H1 (cell line): ENCODE measurements at regions not wholly inside any gene's neighbourhood (a gene's known extent, or its start where the extent isn't known, plus 50 kb on each side); places are given as distances from the start of the nearest gene placed in this dataset.
"Not testable (repeated sequence)": the region's sequence is repeated elsewhere in the genome, so short reads cannot be mapped to it uniquely, and the experiment has no call there.

ENCODE experiments used
- CTCF ChIA-PET: fragments of 300-600 bp; sonication (Branson Sonifier 250); formaldehyde crosslinking; loops from one replicate; lab custom pipeline; 2021; ENCODE audit not compliant: partially characterized antibody; lab: Charles Lee
- POLR2A ChIA-PET: fragments of 300-600 bp; sonication (Branson Sonifier 250); formaldehyde crosslinking; loops from one replicate; lab custom pipeline; 2021; ENCODE audit warnings: inconsistent platforms; ENCODE audit not compliant: partially characterized antibody; lab: Charles Lee
- DNase-seq, 2 experiments: peaks; one replicate each; pipeline versions ENCODE4 v3.0.0 to v3.0.0-alpha.2; 2010 to 2022; ENCODE audit warnings: low spot score in 2 of 2, low read depth in 1 of 2, mixed read lengths in 1 of 2
- FAIRE-seq: peaks from 2 replicates; lab custom pipeline; 2011; peaks lifted over from hg19 to GRCh38; lab: Jason Lieb, UNC
- H2AFZ ChIP-seq: 2 replicates; pipeline ENCODE4 v1.8.1; 2012; ENCODE audit warnings: low read length, inconsistent platforms
- H2AK5ac ChIP-seq: 2 replicates; pipeline ENCODE4 v1.6.1; 2013; ENCODE audit warnings: low read depth, low read length
- H2BK120ac ChIP-seq: replicated peaks from 2 replicates; pipeline ENCODE3; 2013; ENCODE audit warnings: low read depth, low read length, inconsistent platforms
- H2BK12ac ChIP-seq: 2 replicates; pipeline ENCODE4 v1.6.1; 2013; ENCODE audit warnings: low read depth, low read length
- H2BK15ac ChIP-seq: 2 replicates; pipeline ENCODE4 v1.6.1; 2013; ENCODE audit warnings: low read length
- H2BK20ac ChIP-seq: 2 replicates; pipeline ENCODE4 v1.6.1; 2013; ENCODE audit warnings: low read length
- H2BK5ac ChIP-seq: 2 replicates; pipeline ENCODE4 v1.6.1; 2013; ENCODE audit warnings: low read depth, low read length
- H3K14ac ChIP-seq: 2 replicates; pipeline ENCODE4 v1.6.1; 2013; ENCODE audit warnings: inconsistent platforms; ENCODE audit not compliant: insufficient read length
- H3K18ac ChIP-seq: 2 replicates; pipeline ENCODE4 v1.6.1; 2013; ENCODE audit warnings: low read length; ENCODE audit errors: extremely low read depth
- H3K23ac ChIP-seq: 2 replicates; pipeline ENCODE4 v1.6.1; 2013; ENCODE audit warnings: inconsistent platforms; ENCODE audit not compliant: insufficient read length
- H3K23me2 ChIP-seq: 2 replicates; pipeline ENCODE4 v1.6.1; 2013; ENCODE audit warnings: low read depth, low read length
- H3K27ac ChIP-seq: 2 replicates; pipeline ENCODE4 v1.6.1; 2011; ENCODE audit warnings: low read depth, low read length, inconsistent platforms
- H3K27me3 ChIP-seq, 4 experiments: replicated peaks in 1 of 4; 1 replicate in 1 of 4; 2 replicates in 3 of 4; pipeline versions ENCODE4 v1.6.1 to v1.8.1; 2011 to 2013; ENCODE audit warnings: low read length in 3 of 4, mild to moderate bottlenecking in 3 of 4, inconsistent platforms in 2 of 4, mixed read lengths in 2 of 4, moderate library complexity in 1 of 4; ENCODE audit not compliant: control insufficient read depth in 3 of 4, insufficient read depth in 3 of 4; ENCODE audit errors: extremely low read depth in 1 of 4
- H3K36me3 ChIP-seq, 4 experiments: 2 replicates each; pipeline versions ENCODE4 v1.6.1 to v1.8.1; 2011 to 2013; ENCODE audit warnings: mild to moderate bottlenecking in 4 of 4, low read length in 3 of 4, moderate library complexity in 2 of 4, control low read depth in 1 of 4, inconsistent platforms in 1 of 4; ENCODE audit not compliant: insufficient read depth in 4 of 4, control insufficient read depth in 2 of 4
- H3K4ac ChIP-seq: replicated peaks from 2 replicates; pipeline ENCODE3; 2013; ENCODE audit warnings: low read length, low read depth, mixed read lengths, inconsistent platforms; ENCODE audit not compliant: insufficient read length
- H3K4me1 ChIP-seq, 4 experiments: replicated peaks in 1 of 4; 1 replicate in 1 of 4; 2 replicates in 3 of 4; pipeline versions ENCODE4 v1.6.1 to v1.8.1; 2011 to 2013; ENCODE audit warnings: low read length in 3 of 4, inconsistent platforms in 2 of 4, mixed read lengths in 1 of 4; ENCODE audit not compliant: insufficient read depth in 4 of 4, control insufficient read depth in 3 of 4
- H3K4me2 ChIP-seq, 2 experiments: 2 replicates each; pipeline versions ENCODE4 v1.6.1 to v1.8.1; 2011 to 2013; ENCODE audit warnings: low read depth in 2 of 2, low read length in 2 of 2, control low read depth in 1 of 2, inconsistent platforms in 1 of 2, mild to moderate bottlenecking in 1 of 2; ENCODE audit not compliant: insufficient read depth in 1 of 2
- H3K4me3 ChIP-seq, 4 experiments: fragments of 200-600, 300-600 bp in 1 of 4; sonication (generic), shearing (Covaris generic), sonication (Bioruptor Twin) in 1 of 4; 2 replicates each; pipeline versions ENCODE4 v1.5.1 to v1.8.1; 2011 to 2016; ENCODE audit warnings: low read length in 4 of 4, low read depth in 3 of 4, control low read depth in 2 of 4, inconsistent platforms in 2 of 4, mild to moderate bottlenecking in 2 of 4, mixed read lengths in 1 of 4, moderate library complexity in 1 of 4; ENCODE audit not compliant: insufficient read depth in 2 of 4; ENCODE audit errors: extremely low read depth in 1 of 4
- H3K56ac ChIP-seq: replicated peaks from 2 replicates; pipeline ENCODE3; 2013; ENCODE audit warnings: low read depth, mild to moderate bottlenecking, mixed read lengths, low read length, inconsistent platforms; ENCODE audit not compliant: insufficient read length
- H3K79me1 ChIP-seq: 2 replicates; pipeline ENCODE4 v1.6.1; 2013; ENCODE audit warnings: low read depth, low read length, control low read depth
- H3K79me2 ChIP-seq, 2 experiments: 2 replicates each; pipeline versions ENCODE4 v1.6.1 to v1.8.1; 2012 to 2013; ENCODE audit warnings: low read length in 2 of 2, mild to moderate bottlenecking in 2 of 2, inconsistent platforms in 1 of 2; ENCODE audit not compliant: insufficient read depth in 2 of 2, control insufficient read depth in 1 of 2
- H3K9ac ChIP-seq, 4 experiments: replicated peaks in 1 of 4; 1 replicate in 1 of 4; 2 replicates in 3 of 4; pipeline versions ENCODE4 v1.6.1 to v1.8.1; 2011 to 2013; ENCODE audit warnings: low read depth in 3 of 4, low read length in 3 of 4, control low read depth in 2 of 4, mild to moderate bottlenecking in 2 of 4, moderate library complexity in 2 of 4, inconsistent platforms in 1 of 4; ENCODE audit errors: extremely low read depth in 1 of 4
- H3K9me3 ChIP-seq, 2 experiments: 2 replicates each; pipeline versions ENCODE4 v1.6.1 to v1.8.1; 2012 to 2013; ENCODE audit warnings: mild to moderate bottlenecking in 2 of 2, moderate library complexity in 2 of 2, control low read depth in 1 of 2, inconsistent platforms in 1 of 2, low read depth in 1 of 2, low read length in 1 of 2, mixed read lengths in 1 of 2; ENCODE audit not compliant: insufficient read depth in 2 of 2
- H4K20me1 ChIP-seq, 2 experiments: replicated peaks in 1 of 2; 2 replicates each; pipeline versions ENCODE3 to v1.8.1; 2011 to 2013; ENCODE audit warnings: inconsistent platforms in 2 of 2, low read length in 2 of 2, mild to moderate bottlenecking in 1 of 2; ENCODE audit not compliant: insufficient read depth in 2 of 2, control insufficient read depth in 1 of 2
- H4K5ac ChIP-seq: 2 replicates; pipeline ENCODE4 v1.6.1; 2013; ENCODE audit warnings: low read length, low read depth, mixed read lengths, inconsistent platforms; ENCODE audit not compliant: insufficient read length
- H4K8ac ChIP-seq: 2 replicates; pipeline ENCODE4 v1.8.0; 2013; ENCODE audit warnings: mild to moderate bottlenecking, moderate library complexity, low read length, inconsistent platforms; ENCODE audit not compliant: insufficient read depth; ENCODE audit errors: extremely low read depth
- H4K91ac ChIP-seq: replicated peaks from 2 replicates; pipeline ENCODE3; 2013; ENCODE audit warnings: low read length, mixed read lengths, inconsistent platforms; ENCODE audit not compliant: insufficient read length
- WGBS, 2 experiments: shearing (Covaris generic) in 1 of 2; methylation state at CpG; one replicate each; pipeline versions ENCODE4 v1.1.6 to v1.1.7; 2013 to 2015; ENCODE audit warnings: low lambda C conversion rate in 2 of 2, mixed read lengths in 2 of 2, inconsistent platforms in 1 of 2, low coverage in 1 of 2, missing lambda C conversion rate in 1 of 2; ENCODE audit not compliant: insufficient replicate concordance in 2 of 2, insufficient coverage in 1 of 2, insufficient read length in 1 of 2; ENCODE audit errors: extremely low coverage in 1 of 2, missing lambda C conversion rate in 1 of 2; 5-methylcytosine and 5-hydroxymethylcytosine counted together

- POLR2A ChIA-PET, result interaction anchor here (1.3 kb wide), 1 partner anchor 12 kb away, joined by 3 read pairs; no protein-coding TSS in a partner anchor
- H3K18ac ChIP-seq, H3K4me2 ChIP-seq, H2BK20ac ChIP-seq, H3K56ac ChIP-seq, H3K27me3 ChIP-seq, CTCF ChIA-PET, H4K20me1 ChIP-seq, H3K4ac ChIP-seq, H3K9ac ChIP-seq, H4K91ac ChIP-seq, H2BK12ac ChIP-seq, H3K27ac ChIP-seq, H2BK120ac ChIP-seq, H3K79me1 ChIP-seq, H2AFZ ChIP-seq, H2BK15ac ChIP-seq, FAIRE-seq, H2AK5ac ChIP-seq, H3K4me3 ChIP-seq, H3K9me3 ChIP-seq, H4K5ac ChIP-seq, H3K23me2 ChIP-seq, H3K14ac ChIP-seq, H4K8ac ChIP-seq, DNase-seq, H3K23ac ChIP-seq, H3K36me3 ChIP-seq, H2BK5ac ChIP-seq, H3K4me1 ChIP-seq, H3K79me2 ChIP-seq: not testable (repeated sequence)
- WGBS, 2 experiments, result 85% methylated on average over 2 of the region's 2 CpGs; no CpG with 5 or more reads in 1 of the 2 experiments
These were observed 150.8 kb upstream of the E2F7 start for GRCh38 chr12:77216136-77216535.
